ENCODE measurements at regions not wholly inside any gene's neighbourhood (a gene's known extent, or its start where the extent isn't known, plus 50 kb on each side); places are given as distances from the start of the nearest gene placed in this dataset.

- no peak for TF ChIP-seq RAD21 (IDR thresholded peaks at IDR 0.05; ENCODE audit: low read depth)
- TF ChIP-seq, protein P1, sequence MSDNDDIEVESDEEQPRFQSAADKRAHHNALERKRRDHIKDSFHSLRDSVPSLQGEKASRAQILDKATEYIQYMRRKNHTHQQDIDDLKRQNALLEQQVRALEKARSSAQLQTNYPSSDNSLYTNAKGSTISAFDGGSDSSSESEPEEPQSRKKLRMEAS (IDR thresholded peaks at IDR 0.05): no peak
- TF ChIP-seq NFIC (IDR thresholded peaks at IDR 0.05): no peak
- no peak for TF ChIP-seq EGR1 (IDR thresholded peaks at IDR 0.05)
- no peak for TF ChIP-seq FOXM1 (IDR thresholded peaks at IDR 0.05; ENCODE audit: borderline replicate concordance, low read depth)
- no peak for TF ChIP-seq REST (IDR thresholded peaks at IDR 0.05; ENCODE audit: low read depth)
- TF ChIP-seq EP300 (IDR thresholded peaks at IDR 0.05; ENCODE audit: borderline replicate concordance): no peak
- TF ChIP-seq CREB1 (IDR thresholded peaks at IDR 0.05; ENCODE audit: low read depth): no peak
- no peak for TF ChIP-seq TEAD4 (IDR thresholded peaks at IDR 0.05)
- TF ChIP-seq, protein P2, sequence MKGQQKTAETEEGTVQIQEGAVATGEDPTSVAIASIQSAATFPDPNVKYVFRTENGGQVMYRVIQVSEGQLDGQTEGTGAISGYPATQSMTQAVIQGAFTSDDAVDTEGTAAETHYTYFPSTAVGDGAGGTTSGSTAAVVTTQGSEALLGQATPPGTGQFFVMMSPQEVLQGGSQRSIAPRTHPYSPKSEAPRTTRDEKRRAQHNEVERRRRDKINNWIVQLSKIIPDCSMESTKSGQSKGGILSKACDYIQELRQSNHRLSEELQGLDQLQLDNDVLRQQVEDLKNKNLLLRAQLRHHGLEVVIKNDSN (IDR thresholded peaks at IDR 0.05): no peak
- no peak for TF ChIP-seq TCF12 (IDR thresholded peaks at IDR 0.05; ENCODE audit: low read depth)
- TF ChIP-seq TAF1 (IDR thresholded peaks at IDR 0.05; ENCODE audit: low read depth): no peak
- no peak for TF ChIP-seq CEBPB (IDR thresholded peaks at IDR 0.05)
- no peak for TF ChIP-seq YY1 (IDR thresholded peaks at IDR 0.05; ENCODE audit: low read depth)
- no peak for TF ChIP-seq ZBTB7A (IDR thresholded peaks at IDR 0.05; ENCODE audit: low read depth)
Measured at GRCh38 chr9:3736161-3736560, 210.4 kb upstream of the RFX3 start.

GRCh38 chr9:3735251-3735650 lies 209.4 kb upstream of the RFX3 start:
- TF ChIP-seq TEAD4 (IDR thresholded peaks at IDR 0.05) (no peak), EP300 (IDR thresholded peaks at IDR 0.05; ENCODE audit: borderline replicate concordance) (no peak), RAD21 (IDR thresholded peaks at IDR 0.05; ENCODE audit: low read depth) (no peak), TCF12 (IDR thresholded peaks at IDR 0.05; ENCODE audit: low read depth) (no peak), REST (IDR thresholded peaks at IDR 0.05; ENCODE audit: low read depth) (no peak), ZBTB7A (IDR thresholded peaks at IDR 0.05; ENCODE audit: low read depth) (no peak), CEBPB (IDR thresholded peaks at IDR 0.05) (no peak), NFIC (IDR thresholded peaks at IDR 0.05) (no peak), FOXM1 (IDR thresholded peaks at IDR 0.05; ENCODE audit: borderline replicate concordance, low read depth) (no peak), YY1 (IDR thresholded peaks at IDR 0.05; ENCODE audit: low read depth) (no peak), EGR1 (IDR thresholded peaks at IDR 0.05) (no peak), CREB1 (IDR thresholded peaks at IDR 0.05; ENCODE audit: low read depth) (no peak), TAF1 (IDR thresholded peaks at IDR 0.05; ENCODE audit: low read depth) (no peak)
- TF ChIP-seq, protein P1 (IDR thresholded peaks at IDR 0.05): no peak
- TF ChIP-seq, protein P2 (IDR thresholded peaks at IDR 0.05): no peak

DNA sequence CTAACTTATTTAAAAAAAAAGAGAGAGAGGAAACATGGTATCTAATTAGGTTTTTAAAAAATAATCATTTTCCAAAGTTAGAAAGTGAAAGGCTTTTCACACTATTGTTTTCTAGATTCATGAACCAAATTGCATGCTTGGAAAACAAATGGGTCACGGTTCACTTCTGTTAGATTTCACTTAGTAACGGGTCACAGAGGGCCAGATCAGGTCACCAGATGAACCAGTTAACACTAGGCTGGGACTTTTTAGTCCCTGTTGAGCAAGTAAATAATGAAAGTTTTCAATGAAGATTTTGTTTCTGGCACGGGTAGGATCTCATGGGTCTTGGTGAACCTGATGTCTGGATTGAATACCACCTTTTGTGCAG lies 207.2 kb upstream of the RFX3 start:
- TF ChIP-seq CEBPB (IDR thresholded peaks at IDR 0.05) (no peak), TCF12 (IDR thresholded peaks at IDR 0.05; ENCODE audit: low read depth) (peak; percentile 71), TEAD4 (IDR thresholded peaks at IDR 0.05) (peak; percentile 50; the same call in 1 of the 2 replicates), EP300 (IDR thresholded peaks at IDR 0.05; ENCODE audit: borderline replicate concordance) (peak; percentile 81; the same call in 1 of the 2 replicates), FOXM1 (IDR thresholded peaks at IDR 0.05; ENCODE audit: borderline replicate concordance, low read depth) (peak; percentile 72; the same call in 1 of the 2 replicates), ZBTB7A (IDR thresholded peaks at IDR 0.05; ENCODE audit: low read depth) (no peak)

- no peak for TF ChIP-seq FOXM1 (IDR thresholded peaks at IDR 0.05; ENCODE audit: borderline replicate concordance, low read depth)
- TF ChIP-seq TEAD4 (IDR thresholded peaks at IDR 0.05): no peak
- no peak for TF ChIP-seq YY1 (IDR thresholded peaks at IDR 0.05; ENCODE audit: low read depth)
- TF ChIP-seq TAF1 (IDR thresholded peaks at IDR 0.05; ENCODE audit: low read depth): no peak
- peak; percentile 94 for TF ChIP-seq RAD21 (IDR thresholded peaks at IDR 0.05; ENCODE audit: low read depth)
Measured at GRCh38 chr9:3732077-3733038, 206.6 kb upstream of the RFX3 start.

DNA sequence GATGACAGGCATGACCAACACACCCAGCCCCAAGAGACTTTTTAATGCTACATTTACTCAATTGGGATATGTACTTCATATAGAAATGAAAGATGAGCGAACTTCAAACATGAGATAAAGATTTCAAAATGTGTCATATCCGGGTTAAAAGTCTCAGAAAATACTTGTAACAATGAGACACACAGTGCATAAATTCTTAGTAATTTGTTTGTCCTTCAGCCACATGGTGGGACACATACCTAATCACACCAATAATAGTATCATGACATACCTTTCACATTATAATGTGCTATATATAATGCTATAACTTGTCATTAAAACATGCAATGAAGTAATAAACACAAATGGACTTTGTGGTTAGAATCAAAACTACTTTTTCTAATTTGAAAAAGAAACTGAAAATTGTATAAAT lies 204.7 kb upstream of the RFX3 start:
- TF ChIP-seq TEAD4 (IDR thresholded peaks at IDR 0.05) (no peak), RAD21 (IDR thresholded peaks at IDR 0.05; ENCODE audit: low read depth) (no peak), CREB1 (IDR thresholded peaks at IDR 0.05; ENCODE audit: low read depth) (no peak), YY1 (IDR thresholded peaks at IDR 0.05; ENCODE audit: low read depth) (no peak), CEBPB (IDR thresholded peaks at IDR 0.05) (no peak), FOXM1 (IDR thresholded peaks at IDR 0.05; ENCODE audit: borderline replicate concordance, low read depth) (no peak), REST (IDR thresholded peaks at IDR 0.05; ENCODE audit: low read depth) (no peak), EP300 (IDR thresholded peaks at IDR 0.05; ENCODE audit: borderline replicate concordance) (no peak), EGR1 (IDR thresholded peaks at IDR 0.05) (no peak), NFIC (IDR thresholded peaks at IDR 0.05) (no peak), TAF1 (IDR thresholded peaks at IDR 0.05; ENCODE audit: low read depth) (no peak), ZBTB7A (IDR thresholded peaks at IDR 0.05; ENCODE audit: low read depth) (no peak), TCF12 (IDR thresholded peaks at IDR 0.05; ENCODE audit: low read depth) (no peak)
- TF ChIP-seq, protein P1 (IDR thresholded peaks at IDR 0.05): no peak
- TF ChIP-seq, protein P2 (IDR thresholded peaks at IDR 0.05): no peak

All from Ishikawa (cell line).